NB4 (cell line): ENCODE measurements at regions not wholly inside any gene's neighbourhood (a gene's known extent, or its start where the extent isn't known, plus 50 kb on each side); places are given as distances from the start of the nearest gene placed in this dataset.

ENCODE experiments used
- MYC ChIP-seq: IDR thresholded peaks from 2 replicates; pipeline ENCODE4 v1.6.1; 2011; ENCODE audit warnings: low read depth, low read length
- POLR2A ChIP-seq: IDR thresholded peaks from 2 replicates; pipeline ENCODE4 v1.6.1; 2011; ENCODE audit warnings: mild to moderate bottlenecking; ENCODE audit not compliant: insufficient read length; ENCODE audit errors: extremely low read depth
- TF ChIP-seq, protein P1 (sequence below): IDR thresholded peaks from one replicate; pipeline ENCODE4 v1.5.1; 2012; ENCODE audit warnings: low read depth, low read length
- TF ChIP-seq, protein P2 (sequence below): IDR thresholded peaks from 2 replicates; pipeline ENCODE4 v1.6.1; 2011; ENCODE audit warnings: low read depth, low read length

DNA sequence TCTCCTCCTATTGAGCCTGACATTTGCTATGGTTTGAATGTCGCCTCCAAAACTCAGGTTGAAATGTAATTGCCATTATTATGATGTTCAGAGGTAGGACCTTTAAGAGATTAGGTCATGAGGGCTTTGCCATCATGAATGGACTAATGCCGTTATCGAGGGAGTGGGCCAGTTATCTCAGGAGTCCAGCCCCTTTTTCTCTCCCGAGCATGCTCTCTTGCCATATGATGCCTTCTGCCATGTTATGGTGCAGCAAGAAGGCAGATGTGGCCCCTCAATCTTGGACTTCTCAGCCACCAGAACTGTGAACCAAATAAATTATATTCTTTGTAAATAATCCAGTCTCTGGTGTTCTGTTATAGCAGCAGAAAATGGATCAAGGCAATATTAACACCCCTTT, 323.5 kb downstream of the RRAGC start:
- no peak for TF ChIP-seq POLR2A
- TF ChIP-seq, protein P1, sequence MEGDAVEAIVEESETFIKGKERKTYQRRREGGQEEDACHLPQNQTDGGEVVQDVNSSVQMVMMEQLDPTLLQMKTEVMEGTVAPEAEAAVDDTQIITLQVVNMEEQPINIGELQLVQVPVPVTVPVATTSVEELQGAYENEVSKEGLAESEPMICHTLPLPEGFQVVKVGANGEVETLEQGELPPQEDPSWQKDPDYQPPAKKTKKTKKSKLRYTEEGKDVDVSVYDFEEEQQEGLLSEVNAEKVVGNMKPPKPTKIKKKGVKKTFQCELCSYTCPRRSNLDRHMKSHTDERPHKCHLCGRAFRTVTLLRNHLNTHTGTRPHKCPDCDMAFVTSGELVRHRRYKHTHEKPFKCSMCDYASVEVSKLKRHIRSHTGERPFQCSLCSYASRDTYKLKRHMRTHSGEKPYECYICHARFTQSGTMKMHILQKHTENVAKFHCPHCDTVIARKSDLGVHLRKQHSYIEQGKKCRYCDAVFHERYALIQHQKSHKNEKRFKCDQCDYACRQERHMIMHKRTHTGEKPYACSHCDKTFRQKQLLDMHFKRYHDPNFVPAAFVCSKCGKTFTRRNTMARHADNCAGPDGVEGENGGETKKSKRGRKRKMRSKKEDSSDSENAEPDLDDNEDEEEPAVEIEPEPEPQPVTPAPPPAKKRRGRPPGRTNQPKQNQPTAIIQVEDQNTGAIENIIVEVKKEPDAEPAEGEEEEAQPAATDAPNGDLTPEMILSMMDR, result no peak
- TF ChIP-seq MYC, result no peak
- TF ChIP-seq, protein P2, sequence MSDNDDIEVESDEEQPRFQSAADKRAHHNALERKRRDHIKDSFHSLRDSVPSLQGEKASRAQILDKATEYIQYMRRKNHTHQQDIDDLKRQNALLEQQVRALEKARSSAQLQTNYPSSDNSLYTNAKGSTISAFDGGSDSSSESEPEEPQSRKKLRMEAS, result no peak
